HG03064 (cell line): ENCODE measurements at regions not wholly inside any gene's neighbourhood (a gene's known extent, or its start where the extent isn't known, plus 50 kb on each side); places are given as distances from the start of the nearest gene placed in this dataset.
"Not testable (repeated sequence)": the region's sequence is repeated elsewhere in the genome, so short reads cannot be mapped to it uniquely, and the experiment has no call there.

Experiments used
- ATAC-seq: cut with Tn5 transposase; IDR thresholded peaks from one replicate; pipeline ENCODE4 v1.9.1; 2021; ENCODE audit warnings: low read depth; ENCODE audit not compliant: unreplicated experiment

- no peak for ATAC-seq
These were observed 750.6 kb downstream of the DIAPH3 start for GRCh38 chr13:59413126-59413525.

- ATAC-seq = no peak
These were observed 749.7 kb downstream of the DIAPH3 start for GRCh38 chr13:59414006-59414405.

GRCh38 chr13:59415498-59415897 is 748.2 kb downstream of the DIAPH3 start:
- ATAC-seq = no peak

GRCh38 chr13:59416561-59416960 is 747.2 kb downstream of the DIAPH3 start:
- ATAC-seq = no peak

GRCh38 chr13:59422646-59423045 is 741.1 kb downstream of the DIAPH3 start:
- ATAC-seq = no peak

GRCh38 chr13:59423708-59424340 is 739.9 kb downstream of the DIAPH3 start:
- no peak for ATAC-seq

GRCh38 chr13:59424661-59425060 is 739.1 kb downstream of the DIAPH3 start:
- ATAC-seq = no peak

GRCh38 chr13:59425211-59425741 is 738.5 kb downstream of the DIAPH3 start:
- no peak for ATAC-seq

- ATAC-seq = no peak
These were observed 728.7 kb downstream of the DIAPH3 start for GRCh38 chr13:59435024-59435423.

- no peak for ATAC-seq
These were observed 726.0 kb downstream of the DIAPH3 start for GRCh38 chr13:59437544-59438301.

GRCh38 chr13:59439776-59440428 is 723.8 kb downstream of the DIAPH3 start:
- ATAC-seq = no peak

GRCh38 chr13:59441068-59441467 is 722.7 kb downstream of the DIAPH3 start:
- ATAC-seq = not testable (repeated sequence)

GRCh38 chr13:59441596-59442280 is 722.0 kb downstream of the DIAPH3 start:
- ATAC-seq = no peak

- ATAC-seq = no peak
These were observed 721.3 kb downstream of the DIAPH3 start for GRCh38 chr13:59442461-59442860.

- ATAC-seq = no peak
These were observed 720.7 kb downstream of the DIAPH3 start for GRCh38 chr13:59442944-59443486.

GRCh38 chr13:59444210-59444857 is 719.4 kb downstream of the DIAPH3 start:
- ATAC-seq = no peak

- no peak for ATAC-seq
These were observed 717.9 kb downstream of the DIAPH3 start for GRCh38 chr13:59445812-59446211.

GRCh38 chr13:59446391-59446790 is 717.3 kb downstream of the DIAPH3 start:
- ATAC-seq = no peak

- ATAC-seq = no peak
These were observed 716.7 kb downstream of the DIAPH3 start for GRCh38 chr13:59447031-59447430.
